Peyer's patch (tissue), 4 donors: ENCODE measurements at regions not wholly inside any gene's neighbourhood (a gene's known extent, or its start where the extent isn't known, plus 50 kb on each side); places are given as distances from the start of the nearest gene placed in this dataset.

ENCODE experiments used
- DNase-seq, 3 donors: peaks; one replicate each; pipeline ENCODE4 v3.0.0-alpha.2; 2017 to 2019
- H3K27ac ChIP-seq, 4 donors: fragments of 200-600 bp; sonication (generic); one replicate each; pipeline ENCODE4 v1.5.1; 2016 to 2019
- H3K27me3 ChIP-seq, 2 donors: fragments of 200-600 bp; sonication (generic); one replicate each; pipeline ENCODE4 v1.5.1; 2019
- H3K36me3 ChIP-seq, 3 donors: fragments of 200-600 bp; sonication (generic); one replicate each; pipeline ENCODE4 v1.5.1; 2016 to 2019
- H3K4me1 ChIP-seq, 4 donors: fragments of 200-600 bp; sonication (generic); one replicate each; pipeline ENCODE4 v1.5.1; 2016 to 2019
- H3K4me3 ChIP-seq, 4 donors: fragments of 200-600 bp; sonication (generic); 1 replicate in 3 of 4; 2 replicates in 1 of 4; pipeline ENCODE4 v1.5.1; 2016 to 2019; ENCODE audit warnings: mild to moderate bottlenecking in 1 of 4
- H3K9me3 ChIP-seq, 4 donors: fragments of 200-600 bp; sonication (generic); one replicate each; pipeline ENCODE4 v1.5.1; 2016 to 2019; ENCODE audit warnings: mild to moderate bottlenecking in 1 of 4
- POLR2A ChIP-seq, 2 donors: fragments of 450-650 bp; IDR thresholded peaks; one replicate each; pipeline ENCODE4 v1.5.1; 2017; ENCODE audit warnings: antibody characterized with exemption in 2 of 2, mild to moderate bottlenecking in 2 of 2, moderate library complexity in 2 of 2
- TF ChIP-seq, protein P1 (sequence below), 6 experiments: fragments of 450-650 bp in 4 of 6; fragments of 200-600 bp in 2 of 6; sonication (generic) in 1 of 6; IDR thresholded peaks; one replicate each; pipeline ENCODE4 v1.5.1; 2017 to 2019; ENCODE audit warnings: antibody characterized with exemption in 6 of 6, mild to moderate bottlenecking in 3 of 6, moderate library complexity in 1 of 6

DNA sequence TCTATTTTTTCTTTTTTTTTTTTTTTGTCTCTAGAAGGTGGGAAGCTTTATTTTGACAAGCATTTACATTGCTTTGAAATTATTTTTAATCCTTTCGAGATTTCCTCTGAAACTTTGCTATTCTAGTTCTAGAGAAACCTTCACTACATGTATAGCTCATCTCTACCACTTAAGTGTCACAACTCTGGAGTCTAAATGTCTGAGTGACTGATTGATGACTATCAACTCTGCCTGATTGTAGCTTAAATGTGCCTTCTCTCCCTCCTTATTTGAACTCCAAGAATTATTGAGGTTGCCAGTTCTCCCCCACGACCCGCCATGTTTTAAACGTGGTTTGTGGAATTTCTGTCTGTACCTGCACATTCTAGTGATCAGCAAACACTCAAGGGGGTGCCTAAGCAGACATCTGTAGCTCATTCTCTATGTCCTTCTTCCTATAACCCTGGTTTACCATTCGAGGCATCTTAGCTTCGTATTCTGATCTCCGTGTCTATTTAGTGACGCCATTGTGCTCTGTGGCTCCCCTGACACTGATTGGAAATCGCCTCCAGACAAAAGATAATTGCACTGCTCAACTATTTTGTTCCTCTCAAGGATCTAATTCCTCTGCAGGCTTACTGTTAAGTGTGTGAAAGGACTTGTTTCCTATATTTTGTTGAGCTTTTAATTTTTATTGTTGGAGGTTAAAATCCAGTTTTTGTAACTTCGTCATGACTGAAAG is 1570.6 kb downstream of the BRINP3 start:
- Histone ChIP-seq H3K27me3 (no peaks in the 10 kb centered on the region), H3K9me3 (no peaks in the 10 kb centered on the region), H3K4me3 (no peak overlapping the region), H3K36me3 (no peaks in the 10 kb centered on the region), H3K4me1 (no peaks in the 10 kb centered on the region), H3K27ac (no peak overlapping the region)
- no peak for DNase-seq
- TF ChIP-seq, protein P1, sequence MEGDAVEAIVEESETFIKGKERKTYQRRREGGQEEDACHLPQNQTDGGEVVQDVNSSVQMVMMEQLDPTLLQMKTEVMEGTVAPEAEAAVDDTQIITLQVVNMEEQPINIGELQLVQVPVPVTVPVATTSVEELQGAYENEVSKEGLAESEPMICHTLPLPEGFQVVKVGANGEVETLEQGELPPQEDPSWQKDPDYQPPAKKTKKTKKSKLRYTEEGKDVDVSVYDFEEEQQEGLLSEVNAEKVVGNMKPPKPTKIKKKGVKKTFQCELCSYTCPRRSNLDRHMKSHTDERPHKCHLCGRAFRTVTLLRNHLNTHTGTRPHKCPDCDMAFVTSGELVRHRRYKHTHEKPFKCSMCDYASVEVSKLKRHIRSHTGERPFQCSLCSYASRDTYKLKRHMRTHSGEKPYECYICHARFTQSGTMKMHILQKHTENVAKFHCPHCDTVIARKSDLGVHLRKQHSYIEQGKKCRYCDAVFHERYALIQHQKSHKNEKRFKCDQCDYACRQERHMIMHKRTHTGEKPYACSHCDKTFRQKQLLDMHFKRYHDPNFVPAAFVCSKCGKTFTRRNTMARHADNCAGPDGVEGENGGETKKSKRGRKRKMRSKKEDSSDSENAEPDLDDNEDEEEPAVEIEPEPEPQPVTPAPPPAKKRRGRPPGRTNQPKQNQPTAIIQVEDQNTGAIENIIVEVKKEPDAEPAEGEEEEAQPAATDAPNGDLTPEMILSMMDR (IDR thresholded peaks at IDR 0.05), result no peak
- TF ChIP-seq POLR2A (IDR thresholded peaks at IDR 0.05), result no peak

DNA sequence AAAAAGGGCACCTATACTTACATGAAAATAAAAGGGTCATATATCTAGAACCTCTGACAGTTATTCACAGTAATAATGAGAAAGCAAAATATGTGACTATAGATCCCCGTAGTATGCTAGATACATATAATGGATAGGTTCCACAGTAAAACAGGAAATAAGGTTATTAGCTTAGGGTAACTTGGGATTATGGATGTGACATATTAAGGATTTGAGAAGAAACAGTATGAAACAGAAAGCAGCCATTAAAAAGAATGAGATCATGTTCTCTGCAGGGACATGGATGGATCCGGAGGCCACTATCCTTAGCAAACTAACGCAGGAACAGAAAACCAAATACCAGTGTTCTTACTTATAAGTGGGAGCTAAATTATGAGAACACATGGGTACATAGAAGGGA is 1547.3 kb downstream of the BRINP3 start:
- H3K4me1 ChIP-seq, result no peaks in the 10 kb centered on the region
- no peak for TF ChIP-seq POLR2A (IDR thresholded peaks at IDR 0.05)
- TF ChIP-seq, protein P1 (IDR thresholded peaks at IDR 0.05), result no peak
- H3K36me3 ChIP-seq, result no peaks in the 10 kb centered on the region
- H3K4me3 ChIP-seq, result no peak overlapping the region
- no peaks in the 10 kb centered on the region for H3K27me3 ChIP-seq
- DNase-seq, result no peak
- H3K9me3 ChIP-seq, result no peaks in the 10 kb centered on the region
- no peak overlapping the region for H3K27ac ChIP-seq

DNA sequence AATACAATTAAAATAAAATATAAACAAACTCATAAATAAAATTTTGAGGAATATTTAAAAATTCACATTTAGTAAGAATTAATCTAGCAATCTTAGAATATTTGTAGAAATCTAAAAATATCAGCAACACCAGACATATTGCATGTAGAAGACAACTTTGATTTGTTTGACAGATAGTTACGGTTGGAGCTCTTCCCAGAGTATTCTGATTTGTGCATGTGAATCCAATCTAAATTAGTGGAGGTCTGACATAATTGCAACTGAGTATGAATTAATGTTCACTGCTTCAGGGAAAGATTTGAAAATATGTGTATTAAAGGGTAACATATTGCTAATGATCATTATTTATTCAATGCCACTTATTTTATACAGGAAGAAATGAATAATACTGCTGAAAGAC is 1546.2 kb downstream of the BRINP3 start:
- no peak overlapping the region for H3K27ac ChIP-seq
- no peak overlapping the region for H3K4me3 ChIP-seq
- H3K9me3 ChIP-seq, result no peaks in the 10 kb centered on the region
- H3K27me3 ChIP-seq, result no peaks in the 10 kb centered on the region
- H3K4me1 ChIP-seq, result no peaks in the 10 kb centered on the region
- H3K36me3 ChIP-seq, result no peaks in the 10 kb centered on the region
- no peak for DNase-seq
- TF ChIP-seq, protein P1 (IDR thresholded peaks at IDR 0.05), result no peak
- TF ChIP-seq POLR2A (IDR thresholded peaks at IDR 0.05), result no peak

DNA sequence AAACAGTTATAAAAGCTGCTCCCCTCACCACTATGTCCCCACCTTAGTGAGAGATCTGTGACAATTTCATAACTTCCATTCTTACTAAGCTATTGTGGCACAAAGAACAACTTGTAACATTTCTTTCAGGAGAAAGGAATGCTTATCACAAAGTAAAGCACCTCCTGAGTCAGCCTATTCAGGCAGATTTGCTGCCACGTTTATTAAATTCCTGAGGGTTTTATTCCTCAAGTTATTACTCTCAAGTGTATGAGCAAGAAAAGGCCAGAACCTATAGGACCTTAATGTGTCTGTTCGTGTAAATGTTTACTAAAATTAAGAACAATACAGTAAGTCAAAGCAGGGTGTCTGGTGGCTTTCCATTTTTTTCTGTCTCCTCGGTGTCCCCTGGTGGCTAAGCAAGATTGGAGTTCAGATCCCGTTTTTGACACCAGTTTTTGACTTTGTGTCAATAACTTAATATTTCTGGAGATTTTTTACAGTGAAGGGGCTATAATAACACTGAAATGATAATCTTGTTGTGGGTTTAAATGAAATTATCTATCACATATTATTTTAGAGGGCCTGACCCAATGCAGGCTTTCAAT is 1539.6 kb downstream of the BRINP3 start:
- no peaks in the 10 kb centered on the region for H3K36me3 ChIP-seq
- no peak overlapping the region for H3K4me3 ChIP-seq
- H3K27me3 ChIP-seq, result no peaks in the 10 kb centered on the region
- no peaks in the 10 kb centered on the region for H3K9me3 ChIP-seq
- no peaks in the 10 kb centered on the region for H3K4me1 ChIP-seq
- no peak overlapping the region for H3K27ac ChIP-seq
- DNase-seq, result no peak
- no peak for TF ChIP-seq POLR2A (IDR thresholded peaks at IDR 0.05)
- TF ChIP-seq, protein P1 (IDR thresholded peaks at IDR 0.05), result no peak

DNA sequence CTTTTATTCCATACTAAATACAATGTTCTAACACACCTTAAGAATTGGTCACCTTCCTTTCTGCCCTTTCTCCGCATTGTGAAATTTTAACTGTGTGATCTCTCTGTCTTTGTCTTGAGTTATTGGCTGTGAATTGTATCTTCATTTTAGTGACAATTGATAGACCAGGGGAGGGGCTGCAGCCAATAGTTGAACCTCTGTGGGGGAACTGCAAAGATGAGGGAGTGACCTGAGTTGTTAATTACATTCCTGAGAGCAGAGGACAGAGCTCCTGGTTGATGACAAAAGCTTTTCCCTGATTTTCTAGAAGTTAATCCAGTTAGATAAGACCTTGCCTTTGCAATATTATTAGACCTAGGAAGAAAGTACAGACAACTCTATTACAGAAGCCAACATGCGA is 1535.7 kb downstream of the BRINP3 start:
- H3K4me3 ChIP-seq, result no peak overlapping the region
- H3K27ac ChIP-seq, result no peak overlapping the region
- H3K9me3 ChIP-seq, result no peaks in the 10 kb centered on the region
- no peaks in the 10 kb centered on the region for H3K36me3 ChIP-seq
- H3K4me1 ChIP-seq, result no peaks in the 10 kb centered on the region
- TF ChIP-seq, protein P1 (IDR thresholded peaks at IDR 0.05), result no peak
- no peak for TF ChIP-seq POLR2A (IDR thresholded peaks at IDR 0.05)
- H3K27me3 ChIP-seq, result no peaks in the 10 kb centered on the region
- no peak for DNase-seq
